GM18508 (cell line): ENCODE measurements at regions not wholly inside any gene's neighbourhood (a gene's known extent, or its start where the extent isn't known, plus 50 kb on each side); places are given as distances from the start of the nearest gene placed in this dataset.
"Not testable (repeated sequence)": the region's sequence is repeated elsewhere in the genome, so short reads cannot be mapped to it uniquely, and the experiment has no call there.

Experiments used
- ATAC-seq: cut with Tn5 transposase; IDR thresholded peaks from one replicate; pipeline ENCODE4 v1.9.1; 2021; ENCODE audit warnings: moderate number of reproducible peaks; ENCODE audit not compliant: insufficient read depth, unreplicated experiment

- no peak for ATAC-seq
Observed at GRCh38 chr2:168300460-168300859, 53.1 kb upstream of the STK39 start.

DNA sequence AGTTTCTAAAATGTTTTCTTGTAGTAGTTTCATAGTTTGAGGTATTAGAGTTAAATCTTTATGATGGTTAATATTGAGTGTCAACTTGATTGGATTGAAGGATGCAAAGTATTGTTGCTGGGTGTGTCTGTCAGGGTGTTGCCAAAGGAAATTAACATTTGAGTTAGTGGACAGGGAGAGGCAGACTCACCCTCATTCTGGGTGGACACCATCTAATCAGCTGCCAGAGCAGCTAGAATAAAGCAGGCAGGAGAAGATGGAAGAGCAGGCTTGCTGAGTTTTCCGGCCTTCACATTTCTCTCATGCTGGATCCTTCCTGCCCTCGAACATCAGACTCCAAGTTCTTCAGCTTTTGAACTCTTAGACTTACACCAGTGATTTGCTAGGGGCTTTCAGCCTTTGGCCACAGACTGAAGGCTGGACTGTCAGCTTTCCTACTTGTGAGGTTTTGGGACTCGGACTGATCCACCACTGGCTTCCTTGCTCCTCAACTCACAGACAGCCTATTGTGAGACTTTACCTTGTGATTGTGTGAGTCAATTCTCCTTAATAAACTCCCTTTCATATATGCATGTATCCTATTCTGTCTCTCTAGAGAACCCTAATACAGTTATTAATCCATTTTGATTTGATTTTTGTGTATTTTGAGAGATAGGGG, 56.8 kb upstream of the STK39 start:
- no peak for ATAC-seq

DNA sequence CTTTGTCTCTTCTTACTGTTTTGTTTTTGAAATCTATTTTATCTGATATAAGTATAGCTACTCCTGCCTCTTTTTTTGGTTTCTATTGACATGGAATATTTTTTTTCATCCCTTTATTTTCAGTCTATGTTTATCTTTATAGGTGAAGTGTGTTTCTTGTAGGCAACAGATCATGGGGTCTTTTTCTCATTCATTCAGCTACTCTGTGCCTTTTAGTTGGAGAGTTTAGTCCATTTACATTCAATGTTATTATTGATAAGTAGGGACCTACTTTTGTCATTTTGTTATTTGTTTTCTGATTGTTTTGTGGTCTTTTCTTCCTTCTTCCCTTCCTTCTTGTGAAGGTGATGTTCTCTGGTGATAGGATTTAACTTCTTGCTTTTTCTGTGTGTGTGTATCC, 60.0 kb upstream of the STK39 start:
- ATAC-seq: no peak

DNA sequence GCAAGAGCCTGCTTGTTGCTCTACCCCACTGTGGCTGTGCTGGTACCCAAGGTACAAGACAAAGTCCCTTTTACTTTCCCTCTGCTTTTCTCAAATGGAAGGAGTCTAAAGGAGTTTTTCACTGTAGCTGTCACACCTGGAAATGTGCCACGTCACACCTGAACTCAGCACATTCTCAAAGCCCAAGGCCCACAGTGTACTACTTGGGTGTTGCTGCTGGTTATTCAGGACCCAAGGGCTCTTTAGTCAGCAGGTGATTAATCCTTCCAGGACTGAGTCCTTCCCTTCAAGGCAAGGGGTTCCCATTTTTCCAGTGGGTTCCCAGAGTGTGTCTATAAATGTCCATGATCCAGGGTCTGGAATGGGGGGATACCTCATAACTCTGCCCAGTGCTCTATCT, 63.2 kb upstream of the STK39 start:
- ATAC-seq: no peak

DNA sequence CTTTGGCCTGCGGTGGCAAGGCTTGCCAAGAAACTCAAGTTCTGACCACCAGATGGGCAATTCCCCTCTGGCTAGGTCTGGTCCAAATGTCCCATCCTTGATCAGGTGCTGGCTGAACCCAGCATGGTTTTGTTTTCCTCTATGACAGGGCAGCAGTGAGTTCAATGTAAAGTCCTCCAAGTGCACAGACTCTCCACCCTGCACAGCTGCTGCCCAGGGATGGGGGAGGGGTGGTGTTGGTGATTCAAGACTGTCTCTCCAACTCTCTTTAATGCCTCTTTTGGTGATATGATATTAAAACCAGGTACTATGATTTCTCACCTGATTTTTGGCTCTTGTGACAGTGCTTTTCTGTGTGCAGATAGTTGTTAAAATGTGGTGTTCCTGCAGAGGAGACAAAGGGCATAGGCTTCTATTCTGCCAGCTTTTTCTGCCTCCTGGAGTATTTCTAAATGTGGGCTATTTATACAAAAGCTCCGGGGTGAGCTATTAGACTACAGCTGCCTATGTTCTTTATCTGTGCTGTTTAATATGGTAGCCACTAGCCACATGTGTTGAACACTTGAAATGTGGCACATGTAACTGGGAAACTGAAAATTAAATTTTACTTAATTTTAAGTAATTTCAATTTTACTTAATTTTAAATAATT, 64.0 kb upstream of the STK39 start:
- ATAC-seq: no peak

GRCh38 chr2:168312036-168312822, 64.8 kb upstream of the STK39 start:
- no peak for ATAC-seq

GRCh38 chr2:168314236-168314635, 66.8 kb upstream of the STK39 start:
- ATAC-seq: no peak

GRCh38 chr2:168315331-168316072, 68.1 kb upstream of the STK39 start:
- no peak for ATAC-seq

- no peak for ATAC-seq
Observed at GRCh38 chr2:168316073-168316440, 68.7 kb upstream of the STK39 start.

DNA sequence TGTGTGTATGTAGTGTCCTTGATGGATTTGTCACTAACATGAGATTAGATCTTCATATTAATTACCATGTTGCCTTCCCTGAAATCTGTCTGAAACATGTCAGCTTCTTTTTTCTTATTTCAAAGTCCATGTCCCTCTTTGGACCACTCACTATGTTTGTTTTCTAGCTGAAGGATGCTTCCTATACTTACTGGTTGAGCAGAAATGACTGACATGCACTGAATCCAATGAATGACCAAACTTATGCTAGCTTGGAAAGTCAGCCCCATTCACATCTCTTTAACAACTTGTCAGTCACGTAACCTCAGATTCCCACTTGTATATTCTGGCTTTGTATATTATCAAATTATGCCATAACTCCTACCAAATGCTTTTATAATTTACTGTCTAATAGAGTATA, 69.9 kb upstream of the STK39 start:
- no peak for ATAC-seq

GRCh38 chr2:168320267-168320666, 72.9 kb upstream of the STK39 start:
- ATAC-seq: no peak

GRCh38 chr2:168322325-168323007, 75.1 kb upstream of the STK39 start:
- no peak for ATAC-seq

GRCh38 chr2:168323529-168324021, 76.2 kb upstream of the STK39 start:
- no peak for ATAC-seq

- ATAC-seq: no peak
Observed at GRCh38 chr2:168326572-168326971, 79.2 kb upstream of the STK39 start.

GRCh38 chr2:168327328-168327727, 79.9 kb upstream of the STK39 start:
- no peak for ATAC-seq

- ATAC-seq: no peak
Observed at GRCh38 chr2:168328421-168328820, 81.0 kb upstream of the STK39 start.

DNA sequence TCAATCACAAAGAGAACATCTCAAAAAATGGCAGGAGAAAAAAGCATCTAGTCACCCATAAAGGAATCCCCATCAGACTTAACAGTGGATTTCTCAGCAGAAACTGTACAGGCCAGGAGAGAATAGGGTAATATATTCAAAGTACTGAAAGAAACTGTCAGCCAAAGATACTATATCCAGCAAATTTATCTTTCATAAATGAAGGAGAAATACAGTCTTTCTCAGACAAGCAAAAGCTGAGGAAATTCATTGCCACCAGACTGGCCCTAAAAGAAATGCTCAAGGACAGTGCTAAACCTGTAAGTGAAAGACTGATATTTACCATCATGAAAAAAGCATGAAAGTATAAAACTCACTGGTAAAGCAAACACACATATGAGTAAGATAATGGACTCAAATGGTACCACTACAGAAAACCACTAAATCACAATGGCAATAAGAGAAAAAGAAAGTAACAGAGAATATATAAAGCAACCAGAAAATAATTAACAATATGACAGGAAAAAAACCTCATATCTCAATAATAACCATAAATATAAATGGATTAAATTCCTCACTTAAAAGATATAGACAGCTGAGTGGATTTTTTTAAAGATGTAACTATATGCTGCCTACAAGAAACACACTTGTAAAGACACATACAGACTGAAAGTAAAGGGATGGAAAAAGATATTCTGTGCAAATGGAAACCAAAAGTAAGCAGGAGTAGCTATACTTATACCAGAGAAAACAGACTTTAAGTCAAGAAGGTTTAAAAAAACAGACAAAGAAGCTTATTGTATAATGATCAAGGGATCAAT, 83.4 kb upstream of the STK39 start:
- no peak for ATAC-seq

- not testable (repeated sequence) for ATAC-seq
Observed at GRCh38 chr2:168335254-168335653, 87.9 kb upstream of the STK39 start.

DNA sequence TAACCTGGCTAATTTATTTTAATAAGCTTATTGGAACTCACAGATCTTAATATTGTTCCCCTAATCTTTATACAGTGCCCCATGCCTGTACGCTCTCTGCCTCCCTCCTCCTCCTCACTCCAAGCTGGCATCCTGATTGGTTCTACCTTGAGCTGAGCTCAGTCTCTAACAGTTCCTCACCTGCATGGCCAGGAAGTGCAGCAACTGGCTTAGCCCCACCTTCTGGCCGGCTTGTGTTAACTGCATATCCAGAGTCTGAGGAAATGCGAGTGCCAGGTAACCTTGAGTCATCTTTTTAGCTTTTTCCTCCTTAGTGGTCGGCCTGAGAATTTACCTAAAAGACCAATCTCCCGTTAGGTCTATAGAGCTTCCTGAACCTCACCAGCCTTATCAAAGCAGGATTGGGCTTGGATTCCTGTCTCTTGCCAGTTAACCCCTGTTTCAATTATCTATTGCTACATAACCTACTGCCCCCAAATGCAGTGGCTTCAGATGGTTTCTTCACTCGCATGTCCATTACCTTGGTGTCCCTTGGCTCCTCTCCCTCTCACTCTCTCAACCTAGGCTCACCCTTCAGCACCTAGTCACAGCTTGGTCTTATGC, 89.5 kb upstream of the STK39 start:
- peak; percentile 64 for ATAC-seq
